Heart left ventricle (tissue), 13 donors: ENCODE measurements at regions not wholly inside any gene's neighbourhood (a gene's known extent, or its start where the extent isn't known, plus 50 kb on each side); places are given as distances from the start of the nearest gene placed in this dataset.

ENCODE experiments used
- CTCF ChIP-seq, 12 donors: fragments of 200-600 bp; sonication (generic) in 4 of 12; IDR thresholded peaks; one replicate each; pipeline versions ENCODE4 v1.5.0 to v1.8.0; 2018 to 2022; ENCODE audit warnings: antibody characterized with exemption in 12 of 12, mild to moderate bottlenecking in 5 of 12
- POLR2A ChIP-seq, 2 donors: fragments of 450-650 bp; IDR thresholded peaks; one replicate each; pipeline ENCODE4 v1.6.1; 2017; ENCODE audit warnings: antibody characterized with exemption in 2 of 2, mild to moderate bottlenecking in 2 of 2, moderate library complexity in 2 of 2
- donor health status: ischemic (EF 13 %, LVEDD 7.1; RV severe dilation, severe dysfunction).
- donor health status: DM: no; HTN: yes; CAD: no.
- donor health status: DM: no; HTN: no; CAD: no.
- donor health status: ischemic (EF 25% LVEDD 6.9; RV normal size, moderate dysfunction).
- donor health status: ischemic (EF 25% LVEDD 5.7; RV mildly dilated, moderate dysfunction).
- donor health status: ischemic (EF 35%, LVEDD 5.7; RV mildly dilated, moderate dysfunction).
- donor health status: nonischemic (EF 11% LVEDD 7.7; RV severe dilation, severe dysfunction).
- donor health status: DM: yes; HTN: yes; CAD: no.
- donor health status: PGD.
- donor health status: ischemic (EF 29% LVEDD 5.4; RV normal size, mild dysfunction).
- donor health status: nonischemic (EF 23%, LVEDD 6.1; RV moderate dilation, normal function).

- TF ChIP-seq CTCF (IDR thresholded peaks at IDR 0.05) (no peak), POLR2A (IDR thresholded peaks at IDR 0.05) (no peak)
Observed at GRCh38 chr7:24521917-24522623, 51.2 kb upstream of the PALS2 start.
